ENCODE measurements at regions not wholly inside any gene's neighbourhood (a gene's known extent, or its start where the extent isn't known, plus 50 kb on each side); places are given as distances from the start of the nearest gene placed in this dataset.

DNA sequence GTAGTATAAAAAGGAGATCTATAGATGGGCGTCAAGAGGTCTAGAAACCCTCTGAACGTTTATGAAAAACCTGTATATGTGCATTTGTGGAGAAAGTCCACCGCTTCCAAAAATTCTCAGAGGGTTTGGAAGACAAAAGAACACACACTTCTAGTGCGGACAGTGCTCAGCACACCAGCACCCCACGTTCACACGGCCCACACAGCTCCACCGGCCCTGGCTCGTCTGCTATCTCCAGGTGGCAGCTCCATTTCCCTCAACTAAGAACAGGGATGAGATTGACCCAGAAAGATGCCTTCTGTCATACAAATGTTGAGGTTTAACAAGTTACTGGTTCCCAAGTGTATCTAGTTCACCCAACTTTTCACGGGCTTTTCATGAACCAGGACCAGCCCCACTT lies 255.1 kb downstream of the NR2F1-AS1 start:
- no peak for DNase-seq (ENCODE audit: low read depth in 4 of 6, low spot score in 6 of 6)
- no peak overlapping the region for H3K4me3 ChIP-seq (ENCODE audit: low read depth, low read length)
- no peaks in the 10 kb centered on the region for H3K9me3 ChIP-seq (ENCODE audit: control insufficient read depth, insufficient read depth, low read length)
- 96% methylated on average over 7 of the region's 9 CpGs for WGBS (ENCODE audit: insufficient coverage)
- no peaks in the 10 kb centered on the region for H3K27me3 ChIP-seq (ENCODE audit: control insufficient read depth, insufficient read depth, low read length)
- no peaks in the 10 kb centered on the region for H3K4me1 ChIP-seq (ENCODE audit: control insufficient read depth, insufficient read depth, low read length)
- H3K27ac ChIP-seq (ENCODE audit: low read depth, low read length): no peak overlapping the region
- no peaks in the 10 kb centered on the region for H3K36me3 ChIP-seq (ENCODE audit: control insufficient read depth, insufficient read depth, low read length)

DNA sequence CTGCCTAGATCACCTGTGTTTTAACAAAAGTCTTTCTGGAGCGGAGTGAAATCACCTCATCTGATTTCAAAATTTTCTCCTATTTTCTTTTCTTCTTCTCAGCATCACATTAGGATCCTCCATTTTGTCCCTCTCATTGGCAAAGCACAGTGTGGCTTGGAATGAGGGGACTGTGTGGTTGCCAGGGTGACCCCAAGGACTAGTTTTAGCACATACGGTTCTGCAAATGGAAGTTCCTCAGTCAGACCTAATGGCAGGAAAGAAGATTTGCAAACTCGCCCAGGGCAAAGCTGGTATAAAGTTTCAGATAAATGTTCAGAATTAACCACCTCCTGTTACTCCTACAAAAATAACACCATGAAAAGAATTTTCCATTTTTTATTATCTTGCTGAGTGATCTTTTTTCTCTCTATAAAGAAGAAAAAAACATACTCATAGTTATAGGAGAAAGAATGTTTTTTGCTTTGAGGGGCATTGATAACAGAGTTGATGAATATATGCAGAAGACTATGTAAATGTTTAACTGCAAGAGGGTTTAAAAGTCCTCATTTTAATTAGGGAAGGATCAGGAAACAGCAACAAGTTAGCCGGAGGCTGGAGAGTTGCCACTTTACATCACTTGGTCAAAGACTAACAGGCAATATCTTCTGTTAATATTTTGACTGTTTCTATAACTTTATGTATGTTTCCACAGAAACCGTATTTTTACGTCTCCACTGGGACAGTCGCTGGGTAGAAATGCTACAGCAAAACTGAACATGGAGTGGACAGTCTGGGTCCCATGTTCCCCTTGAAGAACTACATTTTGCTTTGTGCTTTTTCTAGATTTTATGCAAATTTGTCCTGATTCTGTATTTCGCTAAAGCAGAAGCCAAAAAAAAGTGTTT lies 257.8 kb downstream of the NR2F1-AS1 start:
- Histone ChIP-seq H3K27me3 (ENCODE audit: control insufficient read depth, insufficient read depth, low read length) (no peaks in the 10 kb centered on the region), H3K4me1 (ENCODE audit: control insufficient read depth, insufficient read depth, low read length) (no peaks in the 10 kb centered on the region), H3K4me3 (ENCODE audit: low read depth, low read length) (no peak overlapping the region), H3K27ac (ENCODE audit: low read depth, low read length) (no peak overlapping the region), H3K36me3 (ENCODE audit: control insufficient read depth, insufficient read depth, low read length) (no peaks in the 10 kb centered on the region), H3K9me3 (ENCODE audit: control insufficient read depth, insufficient read depth, low read length) (no peaks in the 10 kb centered on the region)
- 86% methylated on average over 3 of the region's 8 CpGs for WGBS (ENCODE audit: insufficient coverage)
- peak in 4 of 6 donors; percentile 25 to 74 (median 44) for DNase-seq (ENCODE audit: low read depth in 4 of 6, low spot score in 6 of 6)

DNA sequence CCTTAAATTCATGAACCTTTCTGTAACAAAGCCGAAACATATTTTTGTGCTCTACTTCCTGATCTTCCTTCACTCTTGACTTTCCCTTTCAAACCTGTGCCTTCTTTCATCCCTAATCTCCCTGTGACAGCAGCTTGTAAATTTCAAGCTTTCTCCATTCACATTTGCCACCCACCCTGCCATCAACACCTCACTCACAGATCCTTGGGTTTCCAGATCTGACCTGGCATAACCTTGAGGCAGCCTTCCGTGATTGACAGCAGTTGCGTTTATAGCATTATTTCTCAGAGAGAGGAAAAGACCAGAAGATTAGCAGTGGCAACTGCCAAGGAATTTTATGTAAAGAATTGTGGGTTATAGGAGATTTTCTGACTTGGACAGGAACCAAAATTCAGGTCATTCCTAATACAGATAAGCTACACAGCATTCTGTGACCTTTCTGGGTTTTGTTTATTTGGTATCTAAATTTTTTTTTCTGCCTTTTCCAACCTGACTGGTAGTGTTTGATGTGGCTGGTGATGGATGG lies 260.0 kb downstream of the NR2F1-AS1 start:
- H3K4me3 ChIP-seq (ENCODE audit: low read depth, low read length): no peak overlapping the region
- no peaks in the 10 kb centered on the region for H3K4me1 ChIP-seq (ENCODE audit: control insufficient read depth, insufficient read depth, low read length)
- no peaks in the 10 kb centered on the region for H3K27me3 ChIP-seq (ENCODE audit: control insufficient read depth, insufficient read depth, low read length)
- WGBS (ENCODE audit: insufficient coverage): 100% methylated on average over 1 of the region's 3 CpGs
- no peak for DNase-seq (ENCODE audit: low read depth in 4 of 6, low spot score in 6 of 6)
- no peaks in the 10 kb centered on the region for H3K9me3 ChIP-seq (ENCODE audit: control insufficient read depth, insufficient read depth, low read length)
- H3K27ac ChIP-seq (ENCODE audit: low read depth, low read length): no peak overlapping the region
- no peaks in the 10 kb centered on the region for H3K36me3 ChIP-seq (ENCODE audit: control insufficient read depth, insufficient read depth, low read length)

DNA sequence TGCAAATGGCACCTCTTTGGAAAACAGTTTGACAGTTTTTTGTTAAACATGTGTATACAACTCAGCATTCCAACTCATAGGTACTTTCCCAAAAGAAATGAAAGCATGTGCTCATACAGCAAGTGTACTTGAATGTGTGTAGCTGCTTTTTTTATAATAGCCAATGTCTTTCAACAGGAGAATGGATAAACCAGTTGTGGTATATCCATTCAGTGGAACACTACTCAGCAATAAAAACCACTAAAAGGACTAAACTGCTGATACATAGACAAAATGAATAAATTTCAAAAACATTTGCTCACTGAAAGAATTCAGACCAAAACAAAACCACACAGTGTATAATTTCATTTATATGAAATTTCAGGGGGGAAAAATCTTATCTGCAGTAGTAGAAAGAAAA lies 267.3 kb downstream of the NR2F1-AS1 start:
- no peaks in the 10 kb centered on the region for H3K27me3 ChIP-seq (ENCODE audit: control insufficient read depth, insufficient read depth, low read length)
- H3K27ac ChIP-seq (ENCODE audit: low read depth, low read length): no peak overlapping the region
- H3K9me3 ChIP-seq (ENCODE audit: control insufficient read depth, insufficient read depth, low read length): no peaks in the 10 kb centered on the region
- no peak overlapping the region for H3K4me3 ChIP-seq (ENCODE audit: low read depth, low read length)
- H3K36me3 ChIP-seq (ENCODE audit: control insufficient read depth, insufficient read depth, low read length): no peaks in the 10 kb centered on the region
- DNase-seq (ENCODE audit: low read depth in 4 of 6, low spot score in 6 of 6): no peak
- H3K4me1 ChIP-seq (ENCODE audit: control insufficient read depth, insufficient read depth, low read length): no peaks in the 10 kb centered on the region

DNA sequence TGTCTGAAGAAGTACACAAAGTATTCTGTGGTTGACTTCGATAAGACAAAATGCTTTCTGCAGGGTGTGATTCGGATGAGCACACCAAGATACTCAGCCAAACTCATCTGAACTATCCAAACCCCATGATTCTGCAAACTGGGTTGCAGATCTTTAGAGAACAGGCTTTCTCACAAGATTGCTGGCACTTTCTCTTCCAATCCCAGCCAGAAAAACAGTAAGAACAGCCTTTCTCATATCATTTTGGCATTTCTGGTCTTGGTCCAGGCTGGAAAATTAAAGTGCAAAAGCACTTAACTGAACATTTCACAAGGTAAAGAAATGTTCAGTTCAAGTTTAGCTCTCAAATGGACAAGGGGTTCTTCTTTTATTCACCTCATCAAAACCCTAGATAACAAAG lies 269.1 kb downstream of the NR2F1-AS1 start:
- H3K36me3 ChIP-seq (ENCODE audit: control insufficient read depth, insufficient read depth, low read length): no peaks in the 10 kb centered on the region
- DNase-seq (ENCODE audit: low read depth in 4 of 6, low spot score in 6 of 6): peak in 1 of 6 donors; percentile 87
- no peaks in the 10 kb centered on the region for H3K9me3 ChIP-seq (ENCODE audit: control insufficient read depth, insufficient read depth, low read length)
- H3K4me1 ChIP-seq (ENCODE audit: control insufficient read depth, insufficient read depth, low read length): no peaks in the 10 kb centered on the region
- no peak overlapping the region for H3K27ac ChIP-seq (ENCODE audit: low read depth, low read length)
- no peaks in the 10 kb centered on the region for H3K27me3 ChIP-seq (ENCODE audit: control insufficient read depth, insufficient read depth, low read length)
- WGBS (ENCODE audit: insufficient coverage): no CpG with 5 or more reads among the region's 2 CpGs
- no peak overlapping the region for H3K4me3 ChIP-seq (ENCODE audit: low read depth, low read length)

DNA sequence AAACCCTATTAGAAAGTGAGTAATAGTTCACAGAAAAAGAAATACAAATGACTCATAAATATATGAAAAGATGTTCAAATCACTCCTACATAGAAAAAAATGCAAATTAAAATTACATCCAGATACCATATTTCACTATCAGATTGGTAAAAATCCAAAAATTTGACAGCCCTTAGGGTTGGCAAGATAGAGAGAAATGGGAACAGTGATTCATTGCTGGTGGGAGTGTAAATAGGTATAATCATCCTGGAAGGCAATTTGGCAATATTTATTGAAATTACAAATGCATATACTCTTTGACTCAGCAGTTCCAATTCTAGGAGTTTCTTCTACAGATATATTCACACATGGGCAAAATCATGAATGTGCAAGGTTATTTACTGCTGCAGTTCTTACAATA lies 273.5 kb downstream of the NR2F1-AS1 start:
- H3K27me3 ChIP-seq (ENCODE audit: control insufficient read depth, insufficient read depth, low read length): no peaks in the 10 kb centered on the region
- no peaks in the 10 kb centered on the region for H3K36me3 ChIP-seq (ENCODE audit: control insufficient read depth, insufficient read depth, low read length)
- no peak overlapping the region for H3K4me3 ChIP-seq (ENCODE audit: low read depth, low read length)
- peaks cover 3% of the 10 kb centered on the region for H3K4me1 ChIP-seq (ENCODE audit: control insufficient read depth, insufficient read depth, low read length)
- no peaks in the 10 kb centered on the region for H3K9me3 ChIP-seq (ENCODE audit: control insufficient read depth, insufficient read depth, low read length)
- no peak for DNase-seq (ENCODE audit: low read depth in 4 of 6, low spot score in 6 of 6)
- no peak overlapping the region for H3K27ac ChIP-seq (ENCODE audit: low read depth, low read length)

DNA sequence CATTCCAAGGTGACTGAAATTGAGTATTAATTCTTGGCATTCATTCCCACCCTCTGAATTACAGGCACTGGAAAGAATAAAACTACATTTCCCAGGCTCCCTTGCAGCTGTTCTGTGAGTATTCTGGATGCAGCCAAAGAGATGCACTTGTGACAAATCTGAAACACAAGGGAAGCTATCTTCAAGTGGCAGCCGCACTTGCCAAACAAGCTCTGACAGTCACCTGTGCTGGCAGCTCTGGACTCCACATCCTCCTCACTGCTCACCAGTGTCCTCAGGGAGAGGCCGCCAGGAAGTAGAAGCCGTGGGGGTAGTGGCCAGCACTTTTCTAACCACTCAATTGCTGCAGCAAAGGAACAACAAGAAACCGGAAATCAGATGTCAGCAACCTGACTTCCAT lies 275.0 kb downstream of the NR2F1-AS1 start:
- DNase-seq (ENCODE audit: low read depth in 4 of 6, low spot score in 6 of 6): peak in 2 of 6 donors; percentile 42 to 71
- Histone ChIP-seq H3K9me3 (ENCODE audit: control insufficient read depth, insufficient read depth, low read length) (no peaks in the 10 kb centered on the region), H3K4me1 (ENCODE audit: control insufficient read depth, insufficient read depth, low read length) (peaks cover 3% of the 10 kb centered on the region), H3K36me3 (ENCODE audit: control insufficient read depth, insufficient read depth, low read length) (no peaks in the 10 kb centered on the region), H3K27me3 (ENCODE audit: control insufficient read depth, insufficient read depth, low read length) (no peaks in the 10 kb centered on the region), H3K27ac (ENCODE audit: low read depth, low read length) (no peak overlapping the region), H3K4me3 (ENCODE audit: low read depth, low read length) (no peak overlapping the region)
- WGBS (ENCODE audit: insufficient coverage): 41% methylated on average over 4 of the region's 4 CpGs

DNA sequence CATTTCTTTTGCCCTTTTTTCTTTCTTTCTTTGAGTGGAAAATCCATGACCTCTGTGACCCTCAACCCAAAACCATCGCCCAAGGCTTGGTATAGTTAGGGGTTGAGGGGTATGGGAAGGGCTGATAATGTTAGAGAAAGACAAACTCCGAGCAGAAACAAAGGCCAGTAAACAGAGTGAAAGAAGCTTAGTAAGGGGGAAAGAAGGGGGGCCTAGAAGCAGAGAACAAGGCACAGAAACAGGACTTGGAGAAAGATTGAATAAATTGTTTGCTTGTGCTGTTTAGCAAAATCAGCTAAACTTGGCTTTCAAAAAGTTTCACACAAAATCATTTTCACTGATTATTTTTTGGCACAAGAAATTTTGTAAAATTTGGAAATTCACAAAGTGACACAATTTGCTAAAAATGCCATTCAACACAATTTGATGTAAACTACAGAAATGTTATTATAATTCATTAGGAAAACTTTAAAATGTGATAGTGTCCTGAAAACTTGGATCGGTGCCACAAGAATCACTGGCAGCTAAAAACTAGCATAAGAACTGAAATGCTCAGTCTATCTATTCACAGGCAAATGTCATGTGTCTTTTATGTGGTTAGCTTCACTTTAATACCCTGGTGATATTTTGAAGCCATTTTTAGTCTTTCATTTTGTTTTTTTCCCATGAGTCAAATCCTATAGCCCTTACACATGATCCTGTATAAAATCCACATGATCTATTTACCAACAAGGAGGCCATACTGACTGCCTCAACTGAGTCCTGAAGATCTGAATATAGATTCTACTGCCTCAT lies 276.4 kb downstream of the NR2F1-AS1 start:
- H3K27me3 ChIP-seq (ENCODE audit: control insufficient read depth, insufficient read depth, low read length): no peaks in the 10 kb centered on the region
- H3K9me3 ChIP-seq (ENCODE audit: control insufficient read depth, insufficient read depth, low read length): no peaks in the 10 kb centered on the region
- H3K36me3 ChIP-seq (ENCODE audit: control insufficient read depth, insufficient read depth, low read length): no peaks in the 10 kb centered on the region
- WGBS (ENCODE audit: insufficient coverage): 20% methylated on average over 1 of the region's 3 CpGs
- H3K4me1 ChIP-seq (ENCODE audit: control insufficient read depth, insufficient read depth, low read length): peaks cover 3% of the 10 kb centered on the region
- DNase-seq (ENCODE audit: low read depth in 4 of 6, low spot score in 6 of 6): peak in 1 of 6 donors; percentile 43
- H3K4me3 ChIP-seq (ENCODE audit: low read depth, low read length): no peak overlapping the region
- peak overlapping the region; percentile 59 for H3K27ac ChIP-seq (ENCODE audit: low read depth, low read length)

DNA sequence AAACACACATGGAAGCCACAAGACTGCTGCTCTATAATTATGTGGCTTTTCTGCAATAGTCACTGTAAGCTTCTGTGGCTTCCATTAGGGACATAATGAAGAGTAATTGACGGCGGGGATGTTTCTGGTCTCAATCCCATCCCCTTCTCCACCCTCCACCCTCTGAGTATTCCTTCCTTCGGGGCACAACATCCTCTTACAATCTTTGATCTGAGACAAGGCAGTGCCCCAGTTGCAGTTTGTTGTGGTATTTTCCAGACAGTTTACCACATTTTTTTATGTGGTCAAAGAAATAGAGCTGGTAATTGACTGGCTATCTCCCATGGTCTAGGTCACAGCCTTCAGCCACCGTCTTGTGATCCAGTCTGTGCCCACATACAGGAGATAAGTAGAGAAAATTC lies 277.7 kb downstream of the NR2F1-AS1 start:
- Histone ChIP-seq H3K4me1 (ENCODE audit: control insufficient read depth, insufficient read depth, low read length) (peaks cover 3% of the 10 kb centered on the region), H3K4me3 (ENCODE audit: low read depth, low read length) (no peak overlapping the region), H3K27me3 (ENCODE audit: control insufficient read depth, insufficient read depth, low read length) (no peaks in the 10 kb centered on the region), H3K36me3 (ENCODE audit: control insufficient read depth, insufficient read depth, low read length) (no peaks in the 10 kb centered on the region), H3K9me3 (ENCODE audit: control insufficient read depth, insufficient read depth, low read length) (no peaks in the 10 kb centered on the region), H3K27ac (ENCODE audit: low read depth, low read length) (no peak overlapping the region)
- DNase-seq (ENCODE audit: low read depth in 4 of 6, low spot score in 6 of 6): no peak
- 67% methylated on average over 1 of the region's 4 CpGs for WGBS (ENCODE audit: insufficient coverage)
